NCI-H2171 treated with DMSO at 0.1 percent for 48 hours (cell line): ENCODE measurements at regions not wholly inside any gene's neighbourhood (a gene's known extent, or its start where the extent isn't known, plus 50 kb on each side); places are given as distances from the start of the nearest gene placed in this dataset.

ENCODE experiments used
- DNase-seq: peaks from one replicate; lab custom pipeline; 2025; lab: John Stamatoyannopoulos, UW

GRCh38 chr3:99366663-99367429 is 271.5 kb upstream of the COL8A1 start:
- no peak for DNase-seq

- DNase-seq, result no peak
These were observed 272.4 kb upstream of the COL8A1 start for GRCh38 chr3:99365979-99366378.

- DNase-seq, result no peak
These were observed 273.0 kb upstream of the COL8A1 start for GRCh38 chr3:99365396-99365795.

- no peak for DNase-seq
These were observed 281.3 kb upstream of the COL8A1 start for GRCh38 chr3:99357131-99357530.

GRCh38 chr3:99356696-99357095 is 281.7 kb upstream of the COL8A1 start:
- no peak for DNase-seq

- DNase-seq, result no peak
These were observed 282.9 kb upstream of the COL8A1 start for GRCh38 chr3:99355465-99355864.

- DNase-seq, result no peak
These were observed 285.6 kb upstream of the COL8A1 start for GRCh38 chr3:99352811-99353210.

- DNase-seq, result no peak
These were observed 287.3 kb upstream of the COL8A1 start for GRCh38 chr3:99351122-99351521.

- DNase-seq, result no peak
These were observed 289.9 kb upstream of the COL8A1 start for GRCh38 chr3:99348451-99348850.

GRCh38 chr3:99344216-99344615 is 294.2 kb upstream of the COL8A1 start:
- DNase-seq, result no peak

GRCh38 chr3:99342383-99342782 is 296.0 kb upstream of the COL8A1 start:
- DNase-seq, result no peak

- DNase-seq, result no peak
These were observed 299.2 kb upstream of the COL8A1 start for GRCh38 chr3:99339222-99339621.

GRCh38 chr3:99332718-99333117 is 305.7 kb upstream of the COL8A1 start:
- no peak for DNase-seq

GRCh38 chr3:99332276-99332675 is 306.1 kb upstream of the COL8A1 start:
- DNase-seq, result no peak

GRCh38 chr3:99330924-99331532 is 307.4 kb upstream of the COL8A1 start:
- no peak for DNase-seq

GRCh38 chr3:99330281-99330680 is 308.1 kb upstream of the COL8A1 start:
- DNase-seq, result no peak

- no peak for DNase-seq
These were observed 313.0 kb upstream of the COL8A1 start for GRCh38 chr3:99325402-99325801.

- DNase-seq, result no peak
These were observed 313.7 kb upstream of the COL8A1 start for GRCh38 chr3:99324636-99325203.

GRCh38 chr3:99323940-99324339 is 314.5 kb upstream of the COL8A1 start:
- no peak for DNase-seq

GRCh38 chr3:99322551-99322950 is 315.8 kb upstream of the COL8A1 start:
- no peak for DNase-seq

- DNase-seq, result no peak
These were observed 317.1 kb upstream of the COL8A1 start for GRCh38 chr3:99321261-99321660.

GRCh38 chr3:99319961-99320360 is 318.4 kb upstream of the COL8A1 start:
- no peak for DNase-seq

GRCh38 chr3:99319450-99319849 is 318.9 kb upstream of the COL8A1 start:
- DNase-seq, result no peak

- DNase-seq, result no peak
These were observed 321.2 kb upstream of the COL8A1 start for GRCh38 chr3:99317201-99317600.
